HL-60 (cell line): ENCODE measurements at regions not wholly inside any gene's neighbourhood (a gene's known extent, or its start where the extent isn't known, plus 50 kb on each side); places are given as distances from the start of the nearest gene placed in this dataset.

Experiments
- GABPA ChIP-seq: IDR thresholded peaks from 2 replicates; pipeline ENCODE4 v1.6.1; 2012; ENCODE audit warnings: low read depth
- POLR2AphosphoS5 ChIP-seq: IDR thresholded peaks from 2 replicates; pipeline ENCODE4 v1.6.1; 2012; ENCODE audit warnings: low read depth
- TF ChIP-seq, protein P1 (sequence below): IDR thresholded peaks from one replicate; pipeline ENCODE4 v1.5.1; 2011; ENCODE audit warnings: low read length, control low read depth, inconsistent platforms; ENCODE audit not compliant: insufficient read depth
- TF ChIP-seq, protein P2 (sequence below): IDR thresholded peaks from 2 replicates; pipeline ENCODE4 v1.6.1; 2012; ENCODE audit warnings: low read depth; ENCODE audit not compliant: insufficient replicate concordance

DNA sequence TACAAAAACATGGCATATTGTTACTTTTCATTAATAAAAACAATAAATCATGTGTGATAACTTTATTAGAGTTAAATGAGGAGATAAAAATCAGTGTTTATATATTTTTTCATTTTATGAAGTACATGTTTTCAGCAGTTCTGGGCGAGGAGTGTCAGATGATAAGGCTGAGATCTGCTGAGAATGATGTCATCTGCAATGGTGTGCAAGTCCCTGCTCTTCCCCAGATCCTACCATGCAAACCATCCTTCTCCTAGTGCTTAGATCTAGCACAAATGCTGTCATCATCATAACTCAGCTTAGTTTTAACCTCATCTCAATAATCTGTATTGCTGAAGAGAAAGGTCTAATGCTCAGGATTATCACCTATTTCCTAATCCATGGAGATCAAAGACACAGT, 214.4 kb upstream of the DAB1 start:
- TF ChIP-seq, protein P1, sequence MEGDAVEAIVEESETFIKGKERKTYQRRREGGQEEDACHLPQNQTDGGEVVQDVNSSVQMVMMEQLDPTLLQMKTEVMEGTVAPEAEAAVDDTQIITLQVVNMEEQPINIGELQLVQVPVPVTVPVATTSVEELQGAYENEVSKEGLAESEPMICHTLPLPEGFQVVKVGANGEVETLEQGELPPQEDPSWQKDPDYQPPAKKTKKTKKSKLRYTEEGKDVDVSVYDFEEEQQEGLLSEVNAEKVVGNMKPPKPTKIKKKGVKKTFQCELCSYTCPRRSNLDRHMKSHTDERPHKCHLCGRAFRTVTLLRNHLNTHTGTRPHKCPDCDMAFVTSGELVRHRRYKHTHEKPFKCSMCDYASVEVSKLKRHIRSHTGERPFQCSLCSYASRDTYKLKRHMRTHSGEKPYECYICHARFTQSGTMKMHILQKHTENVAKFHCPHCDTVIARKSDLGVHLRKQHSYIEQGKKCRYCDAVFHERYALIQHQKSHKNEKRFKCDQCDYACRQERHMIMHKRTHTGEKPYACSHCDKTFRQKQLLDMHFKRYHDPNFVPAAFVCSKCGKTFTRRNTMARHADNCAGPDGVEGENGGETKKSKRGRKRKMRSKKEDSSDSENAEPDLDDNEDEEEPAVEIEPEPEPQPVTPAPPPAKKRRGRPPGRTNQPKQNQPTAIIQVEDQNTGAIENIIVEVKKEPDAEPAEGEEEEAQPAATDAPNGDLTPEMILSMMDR, result no peak
- TF ChIP-seq, protein P2, sequence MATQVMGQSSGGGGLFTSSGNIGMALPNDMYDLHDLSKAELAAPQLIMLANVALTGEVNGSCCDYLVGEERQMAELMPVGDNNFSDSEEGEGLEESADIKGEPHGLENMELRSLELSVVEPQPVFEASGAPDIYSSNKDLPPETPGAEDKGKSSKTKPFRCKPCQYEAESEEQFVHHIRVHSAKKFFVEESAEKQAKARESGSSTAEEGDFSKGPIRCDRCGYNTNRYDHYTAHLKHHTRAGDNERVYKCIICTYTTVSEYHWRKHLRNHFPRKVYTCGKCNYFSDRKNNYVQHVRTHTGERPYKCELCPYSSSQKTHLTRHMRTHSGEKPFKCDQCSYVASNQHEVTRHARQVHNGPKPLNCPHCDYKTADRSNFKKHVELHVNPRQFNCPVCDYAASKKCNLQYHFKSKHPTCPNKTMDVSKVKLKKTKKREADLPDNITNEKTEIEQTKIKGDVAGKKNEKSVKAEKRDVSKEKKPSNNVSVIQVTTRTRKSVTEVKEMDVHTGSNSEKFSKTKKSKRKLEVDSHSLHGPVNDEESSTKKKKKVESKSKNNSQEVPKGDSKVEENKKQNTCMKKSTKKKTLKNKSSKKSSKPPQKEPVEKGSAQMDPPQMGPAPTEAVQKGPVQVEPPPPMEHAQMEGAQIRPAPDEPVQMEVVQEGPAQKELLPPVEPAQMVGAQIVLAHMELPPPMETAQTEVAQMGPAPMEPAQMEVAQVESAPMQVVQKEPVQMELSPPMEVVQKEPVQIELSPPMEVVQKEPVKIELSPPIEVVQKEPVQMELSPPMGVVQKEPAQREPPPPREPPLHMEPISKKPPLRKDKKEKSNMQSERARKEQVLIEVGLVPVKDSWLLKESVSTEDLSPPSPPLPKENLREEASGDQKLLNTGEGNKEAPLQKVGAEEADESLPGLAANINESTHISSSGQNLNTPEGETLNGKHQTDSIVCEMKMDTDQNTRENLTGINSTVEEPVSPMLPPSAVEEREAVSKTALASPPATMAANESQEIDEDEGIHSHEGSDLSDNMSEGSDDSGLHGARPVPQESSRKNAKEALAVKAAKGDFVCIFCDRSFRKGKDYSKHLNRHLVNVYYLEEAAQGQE, result no peak
- TF ChIP-seq POLR2AphosphoS5 (no peak), GABPA (no peak)
